Uterus (tissue), 3 donors: ENCODE measurements at regions not wholly inside any gene's neighbourhood (a gene's known extent, or its start where the extent isn't known, plus 50 kb on each side); places are given as distances from the start of the nearest gene placed in this dataset.

Experiments used
- DNase-seq, 2 donors: peaks; one replicate each; pipeline ENCODE4 v3.0.0-alpha.2; 2019 to 2020
- H3K27ac ChIP-seq, 2 donors: fragments of 200-600 bp; sonication (generic); 1 replicate in 1 of 2; 2 replicates in 1 of 2; pipeline ENCODE4 v1.5.1; 2016 to 2018
- H3K27me3 ChIP-seq, 2 donors: fragments of 200-600 bp; sonication (generic); one replicate each; pipeline ENCODE4 v1.5.1; 2018 to 2019; ENCODE audit warnings: control low read depth in 1 of 2
- H3K36me3 ChIP-seq, 2 donors: fragments of 200-600 bp; sonication (generic); one replicate each; pipeline ENCODE4 v1.5.1; 2019; ENCODE audit warnings: control low read depth in 1 of 2
- H3K4me1 ChIP-seq, 2 donors: fragments of 200-600 bp; sonication (generic); one replicate each; pipeline ENCODE4 v1.5.1; 2018 to 2019; ENCODE audit warnings: control low read depth in 1 of 2
- H3K4me3 ChIP-seq, 2 donors: fragments of 200-600 bp; sonication (generic); 1 replicate in 1 of 2; 2 replicates in 1 of 2; pipeline ENCODE4 v1.5.1; 2018 to 2019; ENCODE audit warnings: mild to moderate bottlenecking in 1 of 2
- H3K9me3 ChIP-seq, 2 donors: fragments of 200-600 bp; sonication (generic); one replicate each; pipeline ENCODE4 v1.5.1; 2019; ENCODE audit warnings: control low read depth in 1 of 2
- POLR2A ChIP-seq, 2 donors: fragments of 450-650 bp; IDR thresholded peaks; one replicate each; pipeline ENCODE4 v1.6.1; 2016; ENCODE audit warnings: antibody characterized with exemption in 2 of 2, mild to moderate bottlenecking in 1 of 2, moderate library complexity in 1 of 2
- intact Hi-C: fragments of 100-400 bp; cut with DNase I; formaldehyde crosslinking; loops from one replicate; pipeline ENCODE4 v1.15.1; 2023; ENCODE audit warnings: low total_unique reads
- TF ChIP-seq, protein P1 (sequence below), 4 experiments: fragments of 200-600 bp in 2 of 4; fragments of 450-650 bp in 2 of 4; sonication (generic) in 2 of 4; IDR thresholded peaks; one replicate each; pipeline ENCODE4 v1.5.1; 2016 to 2019; ENCODE audit warnings: antibody characterized with exemption in 4 of 4, mild to moderate bottlenecking in 2 of 4, moderate library complexity in 1 of 4
- donor health status: DM: yes; HTN: yes; CAD: no.

DNA sequence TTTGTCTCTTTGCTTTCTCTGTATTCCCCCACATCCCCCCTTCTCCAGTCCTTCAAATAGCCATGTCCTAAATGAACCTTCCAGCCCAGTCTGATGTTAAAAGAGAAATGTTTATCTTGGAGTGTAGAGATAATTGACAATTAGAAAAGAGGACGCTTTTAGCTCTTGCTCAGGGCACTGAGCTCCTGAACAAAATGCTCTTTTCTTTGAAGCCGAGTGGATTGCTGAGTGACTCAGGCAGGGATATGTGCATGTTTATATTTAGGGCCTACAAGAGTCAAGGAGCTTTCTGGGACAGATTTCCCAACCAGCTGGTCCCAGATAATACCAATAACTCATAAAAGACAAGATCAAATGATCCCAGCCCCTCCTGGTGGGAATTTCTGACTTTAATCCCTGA is 88.0 kb upstream of the SETBP1 start:
- Histone ChIP-seq H3K4me1 (no peaks in the 10 kb centered on the region), H3K4me3 (no peak overlapping the region), H3K36me3 (no peaks in the 10 kb centered on the region), H3K27me3 (no peaks in the 10 kb centered on the region), H3K9me3 (no peaks in the 10 kb centered on the region), H3K27ac (peak overlapping the region in 1 of 2 donors; percentile 11)
- no peak for DNase-seq
- intact Hi-C loops: no loop called here
- TF ChIP-seq, protein P1, sequence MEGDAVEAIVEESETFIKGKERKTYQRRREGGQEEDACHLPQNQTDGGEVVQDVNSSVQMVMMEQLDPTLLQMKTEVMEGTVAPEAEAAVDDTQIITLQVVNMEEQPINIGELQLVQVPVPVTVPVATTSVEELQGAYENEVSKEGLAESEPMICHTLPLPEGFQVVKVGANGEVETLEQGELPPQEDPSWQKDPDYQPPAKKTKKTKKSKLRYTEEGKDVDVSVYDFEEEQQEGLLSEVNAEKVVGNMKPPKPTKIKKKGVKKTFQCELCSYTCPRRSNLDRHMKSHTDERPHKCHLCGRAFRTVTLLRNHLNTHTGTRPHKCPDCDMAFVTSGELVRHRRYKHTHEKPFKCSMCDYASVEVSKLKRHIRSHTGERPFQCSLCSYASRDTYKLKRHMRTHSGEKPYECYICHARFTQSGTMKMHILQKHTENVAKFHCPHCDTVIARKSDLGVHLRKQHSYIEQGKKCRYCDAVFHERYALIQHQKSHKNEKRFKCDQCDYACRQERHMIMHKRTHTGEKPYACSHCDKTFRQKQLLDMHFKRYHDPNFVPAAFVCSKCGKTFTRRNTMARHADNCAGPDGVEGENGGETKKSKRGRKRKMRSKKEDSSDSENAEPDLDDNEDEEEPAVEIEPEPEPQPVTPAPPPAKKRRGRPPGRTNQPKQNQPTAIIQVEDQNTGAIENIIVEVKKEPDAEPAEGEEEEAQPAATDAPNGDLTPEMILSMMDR (IDR thresholded peaks at IDR 0.05): no peak
- TF ChIP-seq POLR2A (IDR thresholded peaks at IDR 0.05): no peak

DNA sequence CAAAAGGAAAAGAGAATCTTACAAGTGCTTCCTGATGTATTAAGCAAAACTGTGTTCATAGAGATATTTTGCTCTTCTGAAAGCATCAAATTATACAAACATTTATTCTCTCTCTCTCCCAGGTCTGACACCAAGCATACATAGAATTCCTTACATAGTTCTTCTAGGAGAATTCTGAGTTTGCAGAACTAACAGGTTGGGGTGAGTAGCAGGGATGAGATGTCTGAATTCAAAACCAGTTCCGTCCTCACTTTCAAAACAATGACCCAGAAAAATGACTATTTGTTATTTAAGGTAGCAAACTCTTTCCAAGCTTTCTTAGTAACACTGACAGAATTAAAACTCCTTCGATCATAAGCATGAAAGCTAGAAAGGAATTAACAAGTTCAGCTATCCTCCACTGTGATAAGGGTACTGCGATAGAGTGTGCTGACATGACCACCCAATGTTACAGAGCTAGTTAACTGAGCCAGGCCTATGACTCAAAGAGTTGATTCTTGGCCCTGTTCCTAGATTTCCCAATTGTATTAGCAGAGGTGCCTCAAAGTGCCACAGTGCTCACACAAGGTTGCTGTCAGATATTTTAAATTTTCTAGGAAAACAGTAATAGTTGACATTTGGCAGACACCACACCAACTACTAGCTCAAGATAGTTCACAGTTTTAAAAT is 85.8 kb upstream of the SETBP1 start:
- TF ChIP-seq POLR2A (IDR thresholded peaks at IDR 0.05): no peak
- TF ChIP-seq, protein P1 (IDR thresholded peaks at IDR 0.05): no peak
- no peak overlapping the region for H3K4me3 ChIP-seq
- H3K4me1 ChIP-seq: no peaks in the 10 kb centered on the region
- intact Hi-C loops: loop anchor here (5.0 kb wide), 1 partner anchor 188 kb away; no protein-coding TSS in a partner anchor
- no peaks in the 10 kb centered on the region for H3K27me3 ChIP-seq
- H3K27ac ChIP-seq: no peak overlapping the region
- DNase-seq: no peak
- H3K36me3 ChIP-seq: no peaks in the 10 kb centered on the region
- no peaks in the 10 kb centered on the region for H3K9me3 ChIP-seq

DNA sequence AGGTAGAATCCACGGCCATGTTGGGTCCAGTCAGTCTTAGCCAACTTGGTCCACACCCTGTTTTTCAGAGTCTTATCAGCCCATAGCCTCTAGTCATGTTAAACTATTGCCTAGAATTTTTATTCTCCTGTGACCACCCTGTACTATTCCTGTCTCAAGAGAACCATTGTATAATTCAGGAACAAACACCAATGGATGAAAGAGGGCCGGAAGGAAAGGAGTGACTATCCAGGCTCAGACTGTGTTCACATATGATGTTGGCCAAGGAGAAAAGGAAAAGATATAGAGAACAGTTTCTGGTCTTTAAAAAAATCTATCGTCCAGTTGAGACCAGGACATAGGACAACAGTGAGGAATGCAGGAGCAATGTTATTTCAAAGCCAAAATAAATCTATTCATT is 82.9 kb upstream of the SETBP1 start:
- DNase-seq: no peak
- Histone ChIP-seq H3K27ac (no peak overlapping the region), H3K9me3 (no peaks in the 10 kb centered on the region), H3K4me3 (no peak overlapping the region), H3K27me3 (no peaks in the 10 kb centered on the region), H3K36me3 (no peaks in the 10 kb centered on the region), H3K4me1 (no peaks in the 10 kb centered on the region)
- intact Hi-C loops: loop anchor here (5.0 kb wide), 1 partner anchor 190 kb away; no protein-coding TSS in a partner anchor
- TF ChIP-seq POLR2A (IDR thresholded peaks at IDR 0.05): no peak
- TF ChIP-seq, protein P1 (IDR thresholded peaks at IDR 0.05): no peak

DNA sequence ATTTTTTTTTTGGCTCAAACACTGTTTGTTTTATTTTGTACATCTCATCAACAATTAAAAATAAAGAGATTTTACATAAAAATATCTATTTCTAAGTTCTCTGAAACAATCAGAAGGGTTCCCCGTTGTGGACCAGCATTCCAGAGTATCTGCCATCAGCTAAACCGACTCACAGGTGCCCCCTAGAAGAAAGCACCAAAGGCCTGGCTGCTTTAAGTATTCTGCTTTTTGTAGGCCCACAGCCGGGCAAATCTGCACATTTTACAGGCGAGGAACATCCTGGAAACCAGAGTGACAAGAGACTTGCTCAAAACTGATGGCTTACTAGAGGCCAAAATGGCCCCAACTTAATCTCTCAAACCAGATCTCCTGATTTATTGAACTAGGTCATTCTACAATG is 82.2 kb upstream of the SETBP1 start:
- DNase-seq: no peak
- intact Hi-C loops: loop anchor here (5.0 kb wide), 1 partner anchor 191 kb away; no protein-coding TSS in a partner anchor

DNA sequence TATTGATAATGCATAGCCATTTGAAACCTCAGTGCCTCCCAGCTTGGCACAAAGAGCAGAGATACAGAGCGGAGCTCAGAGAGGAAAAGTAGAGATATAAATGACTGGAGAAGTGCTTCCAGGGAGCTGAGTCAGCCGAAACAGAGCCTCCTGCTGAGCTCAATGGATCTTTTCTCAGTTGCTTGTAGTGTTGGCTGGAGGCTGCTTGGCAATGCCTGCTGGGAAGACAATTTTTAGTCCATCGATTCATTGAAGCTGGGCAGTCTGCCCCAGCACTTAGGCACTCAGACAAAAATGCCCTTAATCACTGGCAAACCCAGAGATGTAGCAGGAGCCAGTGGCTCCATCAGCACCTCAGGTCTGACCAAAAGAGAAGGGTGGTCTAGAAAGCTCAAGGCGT is 81.3 kb upstream of the SETBP1 start:
- H3K4me3 ChIP-seq: no peak overlapping the region
- H3K27ac ChIP-seq: no peak overlapping the region
- intact Hi-C loops: loop anchor here (5.0 kb wide), 1 partner anchor 192 kb away; no protein-coding TSS in a partner anchor
- H3K9me3 ChIP-seq: no peaks in the 10 kb centered on the region
- DNase-seq: no peak
- no peaks in the 10 kb centered on the region for H3K36me3 ChIP-seq
- no peaks in the 10 kb centered on the region for H3K4me1 ChIP-seq
- H3K27me3 ChIP-seq: no peaks in the 10 kb centered on the region
- TF ChIP-seq, protein P1 (IDR thresholded peaks at IDR 0.05): no peak
- TF ChIP-seq POLR2A (IDR thresholded peaks at IDR 0.05): no peak

More for the DNA sequence above, 82.2 kb upstream of the SETBP1 start:
- Histone ChIP-seq H3K27ac (no peak overlapping the region), H3K27me3 (no peaks in the 10 kb centered on the region), H3K9me3 (no peaks in the 10 kb centered on the region), H3K4me1 (no peaks in the 10 kb centered on the region), H3K36me3 (no peaks in the 10 kb centered on the region), H3K4me3 (no peak overlapping the region)
- TF ChIP-seq POLR2A (IDR thresholded peaks at IDR 0.05): no peak
- TF ChIP-seq, protein P1 (IDR thresholded peaks at IDR 0.05): no peak
